Activated naive CD8-positive, alpha-beta T cell treated with anti-CD3 and anti-CD28 coated beads, Interleukin-2, amount 50 U/mL, for 24 hours (primary cell): ENCODE measurements at regions not wholly inside any gene's neighbourhood (a gene's known extent, or its start where the extent isn't known, plus 50 kb on each side); places are given as distances from the start of the nearest gene placed in this dataset.
"Not testable (repeated sequence)": the region's sequence is repeated elsewhere in the genome, so short reads cannot be mapped to it uniquely, and the experiment has no call there.

Experiments
- ATAC-seq: fragments of 150-1000 bp; cut with Tn5 transposase; one replicate; pipeline ENCODE4 v1.10.0; 2021
- DNase-seq: peaks from one replicate; pipeline ENCODE4 v3.0.0; 2021
- H3K27ac Mint-ChIP-seq: one replicate; pipeline ENCODE4 v1.8.0; 2021; ENCODE audit warnings: mild to moderate bottlenecking, mixed read lengths
- H3K27me3 Mint-ChIP-seq: one replicate; pipeline ENCODE4 v1.8.0; 2021; ENCODE audit warnings: mixed read lengths
- H3K36me3 Mint-ChIP-seq: one replicate; pipeline ENCODE4 v1.8.0; 2021; ENCODE audit warnings: low read depth, mixed read lengths
- H3K4me1 Mint-ChIP-seq: one replicate; pipeline ENCODE4 v1.8.0; 2021; ENCODE audit warnings: mixed read lengths
- H3K4me3 Mint-ChIP-seq: one replicate; pipeline ENCODE4 v1.8.0; 2021; ENCODE audit warnings: mild to moderate bottlenecking, moderate library complexity, mixed read lengths
- H3K9me3 Mint-ChIP-seq: one replicate; pipeline ENCODE4 v1.8.0; 2021; ENCODE audit warnings: mixed read lengths

DNA sequence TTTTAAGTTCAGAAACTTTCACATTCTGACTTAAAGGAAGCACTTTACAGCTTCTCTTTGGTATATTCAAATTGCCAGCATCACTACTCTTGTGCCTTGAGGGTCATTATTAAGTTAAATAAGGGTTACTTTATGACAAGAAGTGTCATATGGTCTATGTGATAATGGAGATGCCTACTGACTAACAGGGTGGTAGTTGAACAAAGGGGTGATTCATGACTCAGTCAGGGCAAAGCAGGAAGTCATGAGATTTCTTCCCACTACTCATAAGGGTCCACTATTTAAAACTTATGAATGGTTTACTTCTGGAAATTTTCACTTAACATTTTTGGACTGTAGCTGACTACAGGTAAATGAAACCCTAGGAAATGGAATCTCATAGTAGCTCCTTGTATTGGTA, 938.3 kb upstream of the PTPRD start:
- H3K27ac Mint-ChIP-seq = no peak overlapping the region
- no peak for ATAC-seq
- no peaks in the 10 kb centered on the region for H3K36me3 Mint-ChIP-seq
- DNase-seq = no peak
- H3K4me3 Mint-ChIP-seq = no peak overlapping the region
- no peaks in the 10 kb centered on the region for H3K4me1 Mint-ChIP-seq
- H3K9me3 Mint-ChIP-seq = peaks cover 9% of the 10 kb centered on the region
- no peaks in the 10 kb centered on the region for H3K27me3 Mint-ChIP-seq

DNA sequence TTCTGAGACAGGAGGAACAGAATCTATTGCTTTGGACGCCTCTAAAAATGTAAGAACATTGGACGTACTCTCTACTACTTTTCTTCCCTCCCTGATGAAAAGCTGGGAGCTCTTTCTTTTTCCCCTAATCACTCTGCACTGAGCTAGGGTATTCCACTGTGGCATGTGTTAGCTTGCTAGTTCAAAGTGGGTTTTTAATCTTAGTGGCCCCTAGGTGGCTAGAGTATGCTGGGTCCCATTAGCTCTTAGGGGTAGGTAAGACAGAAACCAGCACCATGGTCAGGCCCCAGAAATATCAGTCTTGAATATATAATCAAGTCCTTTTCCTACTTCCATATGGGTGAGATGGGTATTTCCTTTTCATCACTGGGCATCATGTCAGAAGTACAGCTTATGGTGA, 945.2 kb upstream of the PTPRD start:
- Mint-ChIP-seq H3K9me3 (peaks cover 17% of the 10 kb centered on the region), H3K27me3 (no peaks in the 10 kb centered on the region), H3K4me3 (no peak overlapping the region), H3K27ac (no peak overlapping the region), H3K36me3 (no peaks in the 10 kb centered on the region), H3K4me1 (no peaks in the 10 kb centered on the region)
- ATAC-seq (no peak), DNase-seq (no peak)

DNA sequence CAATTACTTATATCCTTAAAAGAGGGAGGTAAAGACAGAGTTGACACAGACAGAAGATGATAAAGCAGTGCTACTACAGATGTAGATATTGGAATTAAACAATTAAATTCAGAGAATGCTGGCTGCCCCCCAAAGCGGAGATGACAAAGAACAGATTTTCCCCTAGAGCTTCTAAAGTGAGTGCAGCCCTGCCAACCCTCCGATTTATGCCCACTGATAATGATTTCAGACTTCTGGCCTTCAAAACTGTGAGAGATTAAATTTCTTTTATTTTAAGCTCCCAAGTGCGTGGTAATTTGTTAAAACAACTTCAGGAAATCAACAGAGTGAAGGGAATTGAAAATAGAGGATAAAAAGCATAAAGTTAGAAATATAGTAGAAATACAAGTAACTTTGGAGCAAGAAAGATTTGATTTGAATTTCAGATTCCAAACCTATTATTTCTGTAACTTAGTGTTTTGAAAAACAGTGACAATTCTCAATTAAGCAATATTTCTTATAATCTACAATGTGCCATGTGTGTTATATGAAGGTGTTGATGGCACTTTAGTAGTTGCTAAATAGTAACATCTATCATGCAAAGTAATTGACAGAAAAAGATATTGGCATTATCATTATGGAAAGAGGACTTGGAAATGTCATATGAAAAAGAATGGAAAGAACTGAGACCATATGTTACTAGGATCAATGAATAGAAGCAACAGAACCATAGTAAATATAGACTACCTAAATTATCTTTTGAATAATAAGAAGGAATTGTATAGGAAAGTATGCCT, 946.4 kb upstream of the PTPRD start:
- H3K27ac Mint-ChIP-seq = no peak overlapping the region

GRCh38 chr9:11577522-11577921, 964.7 kb upstream of the PTPRD start:
- H3K4me1 Mint-ChIP-seq = no peaks in the 10 kb centered on the region
- no peak overlapping the region for H3K27ac Mint-ChIP-seq
- H3K9me3 Mint-ChIP-seq = peaks cover 19% of the 10 kb centered on the region
- no peaks in the 10 kb centered on the region for H3K27me3 Mint-ChIP-seq
- no peaks in the 10 kb centered on the region for H3K36me3 Mint-ChIP-seq
- H3K4me3 Mint-ChIP-seq = no peak overlapping the region
- ATAC-seq = no peak
- DNase-seq = no peak

More for the DNA sequence above, 946.4 kb upstream of the PTPRD start:
- Mint-ChIP-seq H3K9me3 (peaks cover 17% of the 10 kb centered on the region), H3K4me3 (no peak overlapping the region), H3K27me3 (no peaks in the 10 kb centered on the region), H3K36me3 (no peaks in the 10 kb centered on the region), H3K4me1 (no peaks in the 10 kb centered on the region)
- no peak for ATAC-seq
- no peak for DNase-seq

GRCh38 chr9:11595756-11596155, 983.0 kb upstream of the PTPRD start:
- Mint-ChIP-seq H3K4me3 (no peak overlapping the region), H3K36me3 (no peaks in the 10 kb centered on the region), H3K27me3 (no peaks in the 10 kb centered on the region), H3K27ac (no peak overlapping the region), H3K4me1 (no peaks in the 10 kb centered on the region), H3K9me3 (peaks cover 20% of the 10 kb centered on the region)
- ATAC-seq (no peak), DNase-seq (no peak)

DNA sequence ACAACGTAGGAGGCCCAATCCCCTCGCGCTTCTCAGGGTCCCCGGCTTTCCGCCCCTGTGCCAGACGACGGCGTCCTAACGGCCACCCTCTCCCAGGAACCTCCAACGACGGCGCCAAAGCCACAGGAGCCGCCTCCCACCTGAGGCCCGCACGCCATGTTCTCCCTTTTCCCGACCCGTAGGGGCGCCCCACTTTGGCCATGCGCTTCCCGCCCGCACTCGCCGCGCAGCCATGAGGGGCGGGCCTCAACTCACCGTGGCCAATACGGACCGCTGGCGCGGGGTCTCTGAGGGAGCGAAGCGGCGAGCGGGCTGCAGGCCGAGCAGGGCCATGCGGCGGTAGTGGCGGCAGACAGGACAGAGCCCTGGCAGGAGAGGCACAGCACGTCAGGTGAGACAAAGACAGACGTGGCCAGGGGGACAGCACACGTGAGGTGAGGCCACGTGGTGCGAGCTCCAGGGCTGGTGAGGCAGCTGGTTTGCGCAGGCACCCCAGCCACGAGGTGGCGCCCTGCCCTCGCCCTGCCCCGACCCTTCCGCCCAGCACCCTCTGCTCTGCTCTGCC, 1005.5 kb upstream of the PTPRD start:
- no peak overlapping the region for H3K4me3 Mint-ChIP-seq
- no peak for ATAC-seq
- H3K4me1 Mint-ChIP-seq = no peaks in the 10 kb centered on the region
- no peaks in the 10 kb centered on the region for H3K36me3 Mint-ChIP-seq
- no peaks in the 10 kb centered on the region for H3K27me3 Mint-ChIP-seq
- peaks cover 22% of the 10 kb centered on the region for H3K9me3 Mint-ChIP-seq
- H3K27ac Mint-ChIP-seq = no peak overlapping the region
- DNase-seq = no peak

GRCh38 chr9:11632691-11633090, 1019.9 kb upstream of the PTPRD start:
- Mint-ChIP-seq H3K4me3 (no peak overlapping the region), H3K36me3 (no peaks in the 10 kb centered on the region), H3K27ac (no peak overlapping the region), H3K9me3 (peaks cover 24% of the 10 kb centered on the region), H3K4me1 (no peaks in the 10 kb centered on the region), H3K27me3 (no peaks in the 10 kb centered on the region)
- ATAC-seq = no peak
- no peak for DNase-seq

- H3K4me3 Mint-ChIP-seq = no peak overlapping the region
- ATAC-seq (no peak), DNase-seq (no peak)
- H3K9me3 Mint-ChIP-seq = peaks cover 21% of the 10 kb centered on the region
- H3K4me1 Mint-ChIP-seq = no peaks in the 10 kb centered on the region
- H3K36me3 Mint-ChIP-seq = no peaks in the 10 kb centered on the region
- no peaks in the 10 kb centered on the region for H3K27me3 Mint-ChIP-seq
- H3K27ac Mint-ChIP-seq = no peak overlapping the region
Measured at GRCh38 chr9:11646831-11647230, 1034.0 kb upstream of the PTPRD start.

DNA sequence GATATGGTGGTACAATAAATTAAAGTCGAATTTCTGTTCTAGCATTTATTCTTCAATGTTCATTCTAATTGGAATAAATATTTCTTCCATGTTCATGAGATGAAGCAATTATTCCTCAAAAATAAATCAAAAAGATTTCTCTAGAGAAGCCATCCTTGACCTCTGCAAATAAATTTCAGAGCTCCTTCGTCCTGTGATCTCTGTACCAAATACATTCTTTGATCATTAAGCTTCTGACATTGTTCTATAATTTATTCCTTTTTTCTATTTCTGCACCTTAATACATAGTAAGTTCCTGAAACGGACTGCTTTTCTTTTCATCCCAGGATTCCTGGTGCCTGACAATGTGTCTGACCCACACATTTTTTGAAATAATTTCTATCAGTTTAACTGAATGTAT, 1039.3 kb upstream of the TYRP1 start:
- Mint-ChIP-seq H3K27me3 (no peaks in the 10 kb centered on the region), H3K4me1 (no peaks in the 10 kb centered on the region), H3K36me3 (no peaks in the 10 kb centered on the region), H3K9me3 (peaks cover 18% of the 10 kb centered on the region), H3K4me3 (no peak overlapping the region), H3K27ac (no peak overlapping the region)
- no peak for DNase-seq
- ATAC-seq = no peak

DNA sequence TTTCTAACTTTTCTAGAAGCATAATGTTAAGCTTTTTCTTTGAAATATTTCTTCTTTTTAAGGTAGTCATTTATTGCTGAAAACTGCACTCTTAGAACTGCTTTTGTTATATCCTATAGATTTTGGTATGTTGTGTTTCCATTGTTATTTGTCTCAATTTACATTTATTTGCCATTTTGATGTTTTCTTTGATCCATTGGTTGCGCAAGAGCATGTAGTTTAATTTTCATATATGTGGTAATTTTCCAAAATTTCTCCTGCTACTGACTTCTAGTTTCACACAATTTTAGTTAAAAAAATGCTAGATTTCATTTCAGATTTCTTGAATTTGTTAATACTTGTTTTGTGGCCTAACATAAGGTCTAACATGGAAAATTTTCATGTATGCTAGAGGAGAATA, 1029.3 kb upstream of the TYRP1 start:
- ATAC-seq = no peak
- peaks cover 15% of the 10 kb centered on the region for H3K9me3 Mint-ChIP-seq
- H3K27ac Mint-ChIP-seq = no peak overlapping the region
- H3K4me1 Mint-ChIP-seq = no peaks in the 10 kb centered on the region
- no peaks in the 10 kb centered on the region for H3K36me3 Mint-ChIP-seq
- H3K4me3 Mint-ChIP-seq = no peak overlapping the region
- DNase-seq = no peak
- H3K27me3 Mint-ChIP-seq = no peaks in the 10 kb centered on the region

DNA sequence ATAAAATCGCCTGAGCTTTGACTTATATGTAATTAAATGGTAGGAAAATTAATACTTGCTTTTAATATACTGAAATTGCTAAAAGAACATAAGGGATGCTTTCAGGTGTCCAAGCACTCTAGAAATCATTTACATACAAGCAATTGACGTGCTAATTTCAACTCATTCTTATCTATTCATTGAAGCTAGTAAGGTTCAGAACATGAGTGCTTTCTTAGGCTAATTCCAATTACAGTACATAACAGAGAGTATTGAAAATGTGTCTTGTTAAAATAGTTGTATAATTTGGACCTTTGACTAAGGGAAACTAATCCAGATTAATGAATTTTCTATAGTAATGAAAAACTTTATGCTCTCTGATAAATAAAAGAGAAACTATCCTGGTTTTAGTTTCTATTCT, 1016.4 kb upstream of the TYRP1 start:
- no peak overlapping the region for H3K27ac Mint-ChIP-seq
- peaks cover 17% of the 10 kb centered on the region for H3K9me3 Mint-ChIP-seq
- no peak overlapping the region for H3K4me3 Mint-ChIP-seq
- no peaks in the 10 kb centered on the region for H3K27me3 Mint-ChIP-seq
- no peak for ATAC-seq
- H3K36me3 Mint-ChIP-seq = no peaks in the 10 kb centered on the region
- no peaks in the 10 kb centered on the region for H3K4me1 Mint-ChIP-seq
- DNase-seq = no peak

- ATAC-seq (no peak), DNase-seq (no peak)
- no peaks in the 10 kb centered on the region for H3K4me1 Mint-ChIP-seq
- peaks cover 21% of the 10 kb centered on the region for H3K9me3 Mint-ChIP-seq
- H3K27ac Mint-ChIP-seq = no peak overlapping the region
- H3K4me3 Mint-ChIP-seq = no peak overlapping the region
- H3K36me3 Mint-ChIP-seq = no peaks in the 10 kb centered on the region
- H3K27me3 Mint-ChIP-seq = no peaks in the 10 kb centered on the region
Measured at GRCh38 chr9:11686733-11687132, 1006.5 kb upstream of the TYRP1 start.

DNA sequence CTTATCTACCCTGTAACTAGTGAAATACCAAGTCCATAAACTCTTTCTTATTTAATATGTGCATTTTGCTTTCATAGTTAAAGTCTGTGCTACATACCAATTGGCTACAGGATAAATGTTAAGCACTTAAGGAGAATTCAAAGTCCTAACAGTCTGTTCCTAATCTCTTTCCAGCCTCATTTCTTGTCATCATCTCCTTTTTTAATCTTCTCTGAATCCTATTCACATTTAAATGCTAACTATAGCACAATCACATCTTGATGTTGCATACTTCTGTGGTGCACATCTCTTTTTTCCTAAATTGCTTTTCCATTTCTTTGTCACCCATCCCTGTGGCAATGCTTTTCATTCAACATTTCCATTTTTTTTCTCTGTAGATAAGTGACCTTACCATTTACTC, 996.1 kb upstream of the TYRP1 start:
- H3K9me3 Mint-ChIP-seq = peaks cover 13% of the 10 kb centered on the region
- H3K4me3 Mint-ChIP-seq = no peak overlapping the region
- H3K36me3 Mint-ChIP-seq = no peaks in the 10 kb centered on the region
- no peaks in the 10 kb centered on the region for H3K4me1 Mint-ChIP-seq
- H3K27ac Mint-ChIP-seq = no peak overlapping the region
- H3K27me3 Mint-ChIP-seq = no peaks in the 10 kb centered on the region
- DNase-seq (no peak), ATAC-seq (no peak)

- Mint-ChIP-seq H3K9me3 (peaks cover 9% of the 10 kb centered on the region), H3K27me3 (no peaks in the 10 kb centered on the region), H3K27ac (no peak overlapping the region), H3K36me3 (no peaks in the 10 kb centered on the region), H3K4me3 (no peak overlapping the region), H3K4me1 (no peaks in the 10 kb centered on the region)
- ATAC-seq (no peak), DNase-seq (no peak)
Measured at GRCh38 chr9:11701706-11702105, 991.5 kb upstream of the TYRP1 start.

- ATAC-seq = no peak
- Mint-ChIP-seq H3K9me3 (peaks cover 15% of the 10 kb centered on the region), H3K36me3 (no peaks in the 10 kb centered on the region), H3K27me3 (no peaks in the 10 kb centered on the region), H3K27ac (no peak overlapping the region), H3K4me1 (no peaks in the 10 kb centered on the region), H3K4me3 (no peak overlapping the region)
- no peak for DNase-seq
Measured at GRCh38 chr9:11702548-11702947, 990.6 kb upstream of the TYRP1 start.

- not testable (repeated sequence) for DNase-seq, H3K36me3 Mint-ChIP-seq, H3K4me3 Mint-ChIP-seq, H3K4me1 Mint-ChIP-seq, H3K27me3 Mint-ChIP-seq, ATAC-seq, H3K27ac Mint-ChIP-seq
- peaks cover 21% of the 10 kb centered on the region for H3K9me3 Mint-ChIP-seq
Measured at GRCh38 chr9:11704198-11704597, 989.0 kb upstream of the TYRP1 start.
